Peyer's patch (tissue), 4 donors: ENCODE measurements at regions not wholly inside any gene's neighbourhood (a gene's known extent, or its start where the extent isn't known, plus 50 kb on each side); places are given as distances from the start of the nearest gene placed in this dataset.
A peak's percentile ranks its signal among the peaks of the same experiment; 100 is the strongest.

Experiments
- DNase-seq, 3 donors: peaks; one replicate each; pipeline ENCODE4 v3.0.0-alpha.2; 2017 to 2019
- H3K27ac ChIP-seq, 4 donors: fragments of 200-600 bp; sonication (generic); one replicate each; pipeline ENCODE4 v1.5.1; 2016 to 2019
- H3K27me3 ChIP-seq, 2 donors: fragments of 200-600 bp; sonication (generic); one replicate each; pipeline ENCODE4 v1.5.1; 2019
- H3K36me3 ChIP-seq, 3 donors: fragments of 200-600 bp; sonication (generic); one replicate each; pipeline ENCODE4 v1.5.1; 2016 to 2019
- H3K4me1 ChIP-seq, 4 donors: fragments of 200-600 bp; sonication (generic); one replicate each; pipeline ENCODE4 v1.5.1; 2016 to 2019
- H3K4me3 ChIP-seq, 4 donors: fragments of 200-600 bp; sonication (generic); 1 replicate in 3 of 4; 2 replicates in 1 of 4; pipeline ENCODE4 v1.5.1; 2016 to 2019; ENCODE audit warnings: mild to moderate bottlenecking in 1 of 4
- H3K9me3 ChIP-seq, 4 donors: fragments of 200-600 bp; sonication (generic); one replicate each; pipeline ENCODE4 v1.5.1; 2016 to 2019; ENCODE audit warnings: mild to moderate bottlenecking in 1 of 4
- POLR2A ChIP-seq, 2 donors: fragments of 450-650 bp; IDR thresholded peaks; one replicate each; pipeline ENCODE4 v1.5.1; 2017; ENCODE audit warnings: antibody characterized with exemption in 2 of 2, mild to moderate bottlenecking in 2 of 2, moderate library complexity in 2 of 2
- TF ChIP-seq, protein P1 (sequence below), 6 experiments: fragments of 450-650 bp in 4 of 6; fragments of 200-600 bp in 2 of 6; sonication (generic) in 1 of 6; IDR thresholded peaks; one replicate each; pipeline ENCODE4 v1.5.1; 2017 to 2019; ENCODE audit warnings: antibody characterized with exemption in 6 of 6, mild to moderate bottlenecking in 3 of 6, moderate library complexity in 1 of 6

DNA sequence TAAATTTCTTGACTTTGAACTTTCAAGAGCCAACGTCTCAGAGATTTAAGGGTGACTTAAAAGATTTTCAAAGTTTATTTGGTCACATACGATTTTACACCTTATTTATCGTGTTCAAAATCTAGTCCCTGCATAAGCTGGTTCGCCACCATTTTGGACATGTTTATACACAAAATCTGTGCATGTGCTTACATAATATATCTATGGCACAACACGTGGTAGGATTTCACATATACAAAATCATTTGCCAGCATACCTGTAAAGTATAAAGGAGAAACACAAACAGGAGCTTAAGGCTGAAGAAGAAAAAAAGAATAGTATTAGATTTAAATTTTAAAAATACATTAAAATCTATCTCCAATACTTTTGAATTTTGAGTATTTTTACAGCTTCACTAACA, 190.0 kb upstream of the KYNU start:
- no peak overlapping the region for H3K27ac ChIP-seq
- no peaks in the 10 kb centered on the region for H3K4me1 ChIP-seq
- no peaks in the 10 kb centered on the region for H3K27me3 ChIP-seq
- no peak overlapping the region for H3K4me3 ChIP-seq
- no peak for DNase-seq
- no peaks in the 10 kb centered on the region for H3K9me3 ChIP-seq
- TF ChIP-seq, protein P1, sequence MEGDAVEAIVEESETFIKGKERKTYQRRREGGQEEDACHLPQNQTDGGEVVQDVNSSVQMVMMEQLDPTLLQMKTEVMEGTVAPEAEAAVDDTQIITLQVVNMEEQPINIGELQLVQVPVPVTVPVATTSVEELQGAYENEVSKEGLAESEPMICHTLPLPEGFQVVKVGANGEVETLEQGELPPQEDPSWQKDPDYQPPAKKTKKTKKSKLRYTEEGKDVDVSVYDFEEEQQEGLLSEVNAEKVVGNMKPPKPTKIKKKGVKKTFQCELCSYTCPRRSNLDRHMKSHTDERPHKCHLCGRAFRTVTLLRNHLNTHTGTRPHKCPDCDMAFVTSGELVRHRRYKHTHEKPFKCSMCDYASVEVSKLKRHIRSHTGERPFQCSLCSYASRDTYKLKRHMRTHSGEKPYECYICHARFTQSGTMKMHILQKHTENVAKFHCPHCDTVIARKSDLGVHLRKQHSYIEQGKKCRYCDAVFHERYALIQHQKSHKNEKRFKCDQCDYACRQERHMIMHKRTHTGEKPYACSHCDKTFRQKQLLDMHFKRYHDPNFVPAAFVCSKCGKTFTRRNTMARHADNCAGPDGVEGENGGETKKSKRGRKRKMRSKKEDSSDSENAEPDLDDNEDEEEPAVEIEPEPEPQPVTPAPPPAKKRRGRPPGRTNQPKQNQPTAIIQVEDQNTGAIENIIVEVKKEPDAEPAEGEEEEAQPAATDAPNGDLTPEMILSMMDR (IDR thresholded peaks at IDR 0.05), result no peak
- TF ChIP-seq POLR2A (IDR thresholded peaks at IDR 0.05), result no peak
- no peaks in the 10 kb centered on the region for H3K36me3 ChIP-seq

DNA sequence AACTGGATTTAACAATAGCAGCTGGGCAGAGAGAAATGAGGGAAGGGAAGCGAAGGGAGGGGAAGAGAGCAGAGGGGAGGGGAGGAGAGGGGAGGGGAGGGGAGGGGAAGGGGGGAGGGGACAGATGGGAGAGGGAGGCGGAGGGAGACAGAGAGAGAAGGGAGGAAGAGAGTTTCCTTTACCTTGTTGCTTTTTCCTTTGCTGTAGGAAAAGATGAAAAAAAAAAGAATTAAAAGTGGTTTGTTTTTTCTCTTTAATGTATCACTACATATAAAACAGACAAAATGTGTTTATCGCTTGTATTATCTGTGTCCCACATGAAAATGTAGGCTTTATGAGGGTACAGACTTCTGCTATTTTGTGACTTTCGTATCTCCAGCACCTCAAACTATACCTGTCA, 190.4 kb upstream of the KYNU start:
- H3K4me1 ChIP-seq, result no peaks in the 10 kb centered on the region
- H3K9me3 ChIP-seq, result no peaks in the 10 kb centered on the region
- H3K36me3 ChIP-seq, result no peaks in the 10 kb centered on the region
- no peak for DNase-seq
- no peaks in the 10 kb centered on the region for H3K27me3 ChIP-seq
- no peak overlapping the region for H3K4me3 ChIP-seq
- H3K27ac ChIP-seq, result no peak overlapping the region
- no peak for TF ChIP-seq POLR2A (IDR thresholded peaks at IDR 0.05)
- TF ChIP-seq, protein P1 (IDR thresholded peaks at IDR 0.05), result no peak

DNA sequence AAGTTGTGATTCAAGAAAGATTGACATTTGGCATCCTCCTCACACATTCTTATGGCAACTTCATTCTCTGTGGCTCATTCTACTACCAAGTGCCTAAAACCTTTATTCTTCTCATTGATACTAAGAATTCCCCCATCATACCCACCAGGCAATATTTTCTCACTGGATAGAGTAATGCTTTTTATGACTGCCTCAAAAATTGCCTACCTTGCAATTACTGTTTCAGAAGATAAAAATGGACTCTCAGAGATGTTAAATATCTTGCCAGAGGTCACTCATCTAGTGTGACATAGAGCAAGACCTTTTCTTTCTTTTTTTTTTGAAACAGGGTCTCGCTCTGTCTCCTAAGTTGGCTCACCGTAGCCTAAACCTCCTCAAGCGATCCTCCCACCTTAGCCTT, 192.8 kb upstream of the KYNU start:
- H3K27me3 ChIP-seq, result no peaks in the 10 kb centered on the region
- no peak overlapping the region for H3K4me3 ChIP-seq
- no peaks in the 10 kb centered on the region for H3K9me3 ChIP-seq
- H3K27ac ChIP-seq, result no peak overlapping the region
- DNase-seq, result no peak
- TF ChIP-seq, protein P1 (IDR thresholded peaks at IDR 0.05), result no peak
- no peak for TF ChIP-seq POLR2A (IDR thresholded peaks at IDR 0.05)
- no peaks in the 10 kb centered on the region for H3K4me1 ChIP-seq
- no peaks in the 10 kb centered on the region for H3K36me3 ChIP-seq

DNA sequence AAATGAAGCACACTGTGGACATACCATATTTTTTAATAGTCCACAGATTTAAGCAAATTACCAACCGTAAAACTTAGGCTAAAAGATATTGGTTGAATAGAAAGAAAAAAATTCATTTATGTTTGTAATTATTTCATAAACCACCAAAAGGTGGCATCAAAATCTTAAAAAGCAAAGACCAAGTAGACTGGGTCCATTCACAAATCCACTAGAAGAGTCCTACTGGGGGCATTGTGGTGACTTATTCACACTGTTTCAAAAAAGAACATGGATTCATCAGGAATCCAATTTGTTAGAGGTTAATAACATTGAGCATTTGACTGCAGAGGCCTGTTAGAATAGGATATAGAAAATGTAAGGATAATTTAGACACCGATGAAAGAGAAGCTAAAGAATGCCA, 194.9 kb upstream of the KYNU start:
- TF ChIP-seq POLR2A (IDR thresholded peaks at IDR 0.05), result no peak
- TF ChIP-seq, protein P1 (IDR thresholded peaks at IDR 0.05), result peak in 1 of 6 experiments; percentile 6
- Histone ChIP-seq H3K4me1 (no peaks in the 10 kb centered on the region), H3K27me3 (no peaks in the 10 kb centered on the region), H3K36me3 (no peaks in the 10 kb centered on the region), H3K27ac (no peak overlapping the region), H3K9me3 (no peaks in the 10 kb centered on the region), H3K4me3 (no peak overlapping the region)
- DNase-seq, result no peak

DNA sequence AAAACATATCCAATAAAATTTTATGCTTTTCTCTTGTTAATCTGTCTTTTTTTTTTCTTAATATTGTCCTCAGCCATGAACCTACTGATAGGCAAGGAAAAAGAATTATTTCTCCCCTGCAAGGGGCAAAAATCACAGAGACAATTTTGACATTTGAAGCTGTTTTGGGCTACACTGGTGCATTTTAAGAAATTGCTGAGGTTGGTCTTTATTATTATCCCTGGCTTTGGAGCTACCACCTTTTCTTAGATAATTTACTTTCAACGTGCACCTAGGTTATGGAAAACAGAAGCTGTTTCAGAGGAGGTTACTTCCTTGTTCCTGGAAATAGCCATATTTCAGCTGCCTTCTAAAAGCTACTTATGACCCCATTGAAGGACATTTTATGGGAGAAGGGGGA, 195.5 kb upstream of the KYNU start:
- H3K36me3 ChIP-seq, result no peaks in the 10 kb centered on the region
- no peak overlapping the region for H3K27ac ChIP-seq
- H3K4me3 ChIP-seq, result no peak overlapping the region
- no peak for TF ChIP-seq POLR2A (IDR thresholded peaks at IDR 0.05)
- TF ChIP-seq, protein P1 (IDR thresholded peaks at IDR 0.05), result no peak
- no peaks in the 10 kb centered on the region for H3K27me3 ChIP-seq
- no peak for DNase-seq
- no peaks in the 10 kb centered on the region for H3K4me1 ChIP-seq
- H3K9me3 ChIP-seq, result no peaks in the 10 kb centered on the region

DNA sequence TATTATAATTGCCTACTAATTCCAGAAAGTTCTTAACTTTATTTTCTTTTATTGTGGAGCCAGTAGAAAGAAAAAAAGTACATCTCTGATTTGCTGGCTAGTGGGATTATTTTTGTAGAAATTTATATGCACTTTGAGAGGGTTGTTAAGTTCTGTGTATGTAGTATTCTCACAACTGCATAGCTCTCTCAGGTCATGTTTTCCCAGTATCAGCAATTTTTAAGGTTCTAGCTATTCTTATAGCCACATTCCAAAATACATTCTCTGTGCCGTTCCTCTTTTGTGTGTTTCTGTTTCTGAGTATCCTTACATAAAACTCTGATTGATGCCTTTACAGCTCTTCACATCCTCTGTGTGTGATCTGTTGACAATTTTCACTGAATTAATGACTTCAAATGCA, 199.3 kb upstream of the KYNU start:
- H3K4me3 ChIP-seq, result no peak overlapping the region
- TF ChIP-seq, protein P1 (IDR thresholded peaks at IDR 0.05), result no peak
- TF ChIP-seq POLR2A (IDR thresholded peaks at IDR 0.05), result no peak
- H3K36me3 ChIP-seq, result no peaks in the 10 kb centered on the region
- H3K27me3 ChIP-seq, result no peaks in the 10 kb centered on the region
- DNase-seq, result no peak
- H3K27ac ChIP-seq, result no peak overlapping the region
- H3K9me3 ChIP-seq, result no peaks in the 10 kb centered on the region
- H3K4me1 ChIP-seq, result no peaks in the 10 kb centered on the region
